Thyroid gland (tissue), 4 donors: ENCODE measurements at regions not wholly inside any gene's neighbourhood (a gene's known extent, or its start where the extent isn't known, plus 50 kb on each side); places are given as distances from the start of the nearest gene placed in this dataset.

Experiments
- CTCF ChIP-seq, 6 experiments: fragments of 200-600 bp in 3 of 6; fragments of 450-650 bp in 3 of 6; sonication (generic) in 3 of 6; IDR thresholded peaks; one replicate each; pipeline ENCODE4 v1.5.1; 2016 to 2019; ENCODE audit warnings: antibody characterized with exemption in 6 of 6, mild to moderate bottlenecking in 2 of 6, inconsistent platforms in 1 of 6, moderate library complexity in 1 of 6
- POLR2A ChIP-seq, 2 donors: fragments of 450-650 bp; IDR thresholded peaks; one replicate each; pipeline ENCODE4 v1.6.1; 2017; ENCODE audit warnings: antibody characterized with exemption in 2 of 2, mild to moderate bottlenecking in 2 of 2, moderate library complexity in 1 of 2

- no peak for TF ChIP-seq CTCF (IDR thresholded peaks at IDR 0.05)
- no peak for TF ChIP-seq POLR2A (IDR thresholded peaks at IDR 0.05)
These were observed 164.1 kb upstream of the CHD6 start for GRCh38 chr20:41782255-41782654.
